ENCODE measurements at regions not wholly inside any gene's neighbourhood (a gene's known extent, or its start where the extent isn't known, plus 50 kb on each side); places are given as distances from the start of the nearest gene placed in this dataset.

GRCh38 chr2:131417886-131418285 lies 53.9 kb upstream of the RAB6D start (continued):
- TF ChIP-seq SRF (IDR thresholded peaks at IDR 0.05; ENCODE audit: low read depth, low read length), result no peak
- no peak for TF ChIP-seq JUND (IDR thresholded peaks at IDR 0.05; ENCODE audit: low read length)
- no peak for TF ChIP-seq ASH2L (IDR thresholded peaks at IDR 0.05; ENCODE audit: low read length)
- TF ChIP-seq SIN3A (conservative IDR thresholded peaks at IDR 0.05 in 1 of 2, IDR thresholded peaks at IDR 0.05 in 1 of 2; ENCODE audit: low read depth in 1 of 2, low read length in 2 of 2), result no peak
- TF ChIP-seq RAD21 (IDR thresholded peaks at IDR 0.05 in 1 of 2, conservative IDR thresholded peaks at IDR 0.05 in 1 of 2; ENCODE audit: low read depth in 2 of 2, low read length in 2 of 2), result no peak

All from H1 (cell line).